ENCODE measurements at regions not wholly inside any gene's neighbourhood (a gene's known extent, or its start where the extent isn't known, plus 50 kb on each side); places are given as distances from the start of the nearest gene placed in this dataset.

- TF ChIP-seq ZNF609 (CRISPR knock-in tag; IDR thresholded peaks at IDR 0.05; ENCODE audit: borderline replicate concordance): no peak
- no peak for TF ChIP-seq AFF1 (IDR thresholded peaks at IDR 0.05; ENCODE audit: low read depth in 1 of 2, partially characterized antibody in 2 of 2)
- TF ChIP-seq E2F3 (CRISPR knock-in tag; IDR thresholded peaks at IDR 0.05): no peak
- TF ChIP-seq PKNOX1 (IDR thresholded peaks at IDR 0.05): no peak
- no peak for TF ChIP-seq DLX4 (CRISPR knock-in tag; IDR thresholded peaks at IDR 0.05)
These were observed 59.1 kb upstream of the ACSL1 start (continued) for GRCh38 chr4:184884883-184885282.

Measured in K562 (cell line).